Activated naive CD4-positive, alpha-beta T cell (primary cell): ENCODE measurements at regions not wholly inside any gene's neighbourhood (a gene's known extent, or its start where the extent isn't known, plus 50 kb on each side); places are given as distances from the start of the nearest gene placed in this dataset.

Experiments
- DNase-seq, 4 experiments: peaks; one replicate each; lab custom pipeline; 2025; lab: John Stamatoyannopoulos, UW

- DNase-seq: no peak
Measured at GRCh38 chr7:25633426-25634036, 405.2 kb upstream of the NPVF start.

- no peak for DNase-seq
Measured at GRCh38 chr7:25636168-25636567, 407.9 kb upstream of the NPVF start.

GRCh38 chr7:25636871-25637283 is 408.6 kb upstream of the NPVF start:
- no peak for DNase-seq

GRCh38 chr7:25638068-25638467 is 409.8 kb upstream of the NPVF start:
- DNase-seq: no peak

- no peak for DNase-seq
Measured at GRCh38 chr7:25638590-25639244, 410.4 kb upstream of the NPVF start.

- no peak for DNase-seq
Measured at GRCh38 chr7:25642849-25643248, 414.6 kb upstream of the NPVF start.

- no peak for DNase-seq
Measured at GRCh38 chr7:25643286-25643685, 415.0 kb upstream of the NPVF start.

- no peak for DNase-seq
Measured at GRCh38 chr7:25643770-25644394, 415.6 kb upstream of the NPVF start.

GRCh38 chr7:25646726-25647413 is 418.6 kb upstream of the NPVF start:
- no peak for DNase-seq

GRCh38 chr7:25647872-25648271 is 419.6 kb upstream of the NPVF start:
- DNase-seq: no peak

GRCh38 chr7:25652366-25652765 is 424.1 kb upstream of the NPVF start:
- DNase-seq: no peak

- DNase-seq: no peak
Measured at GRCh38 chr7:25653384-25653783, 425.1 kb upstream of the NPVF start.

- DNase-seq: no peak
Measured at GRCh38 chr7:25656071-25656470, 427.8 kb upstream of the NPVF start.

- DNase-seq: no peak
Measured at GRCh38 chr7:25656581-25657026, 428.3 kb upstream of the NPVF start.

GRCh38 chr7:25658375-25658774 is 430.1 kb upstream of the NPVF start:
- DNase-seq: no peak

GRCh38 chr7:25659841-25660240 is 431.6 kb upstream of the NPVF start:
- no peak for DNase-seq

GRCh38 chr7:25662841-25663800 is 434.8 kb upstream of the NPVF start:
- DNase-seq: no peak

GRCh38 chr7:25663877-25664276 is 435.6 kb upstream of the NPVF start:
- DNase-seq: no peak

- no peak for DNase-seq
Measured at GRCh38 chr7:25664593-25664992, 436.3 kb upstream of the NPVF start.

GRCh38 chr7:25665374-25665773 is 437.1 kb upstream of the NPVF start:
- no peak for DNase-seq

GRCh38 chr7:25665903-25666670 is 437.8 kb upstream of the NPVF start:
- no peak for DNase-seq
